Heart left ventricle (tissue), 13 donors: ENCODE measurements at regions not wholly inside any gene's neighbourhood (a gene's known extent, or its start where the extent isn't known, plus 50 kb on each side); places are given as distances from the start of the nearest gene placed in this dataset.

Experiments
- CTCF ChIP-seq, 12 donors: fragments of 200-600 bp; sonication (generic) in 4 of 12; IDR thresholded peaks; one replicate each; pipeline versions ENCODE4 v1.5.0 to v1.8.0; 2018 to 2022; ENCODE audit warnings: antibody characterized with exemption in 12 of 12, mild to moderate bottlenecking in 5 of 12
- POLR2A ChIP-seq, 2 donors: fragments of 450-650 bp; IDR thresholded peaks; one replicate each; pipeline ENCODE4 v1.6.1; 2017; ENCODE audit warnings: antibody characterized with exemption in 2 of 2, mild to moderate bottlenecking in 2 of 2, moderate library complexity in 2 of 2
- donor health status: ischemic (EF 13 %, LVEDD 7.1; RV severe dilation, severe dysfunction).
- donor health status: DM: no; HTN: yes; CAD: no.
- donor health status: DM: no; HTN: no; CAD: no.
- donor health status: ischemic (EF 25% LVEDD 6.9; RV normal size, moderate dysfunction).
- donor health status: ischemic (EF 25% LVEDD 5.7; RV mildly dilated, moderate dysfunction).
- donor health status: ischemic (EF 35%, LVEDD 5.7; RV mildly dilated, moderate dysfunction).
- donor health status: nonischemic (EF 11% LVEDD 7.7; RV severe dilation, severe dysfunction).
- donor health status: DM: yes; HTN: yes; CAD: no.
- donor health status: PGD.
- donor health status: ischemic (EF 29% LVEDD 5.4; RV normal size, mild dysfunction).
- donor health status: nonischemic (EF 23%, LVEDD 6.1; RV moderate dilation, normal function).

GRCh38 chr7:156334636-156335035, 305.9 kb upstream of the RNF32 start:
- TF ChIP-seq CTCF (IDR thresholded peaks at IDR 0.05): no peak
- TF ChIP-seq POLR2A (IDR thresholded peaks at IDR 0.05): no peak
